Prostate gland (tissue), 2 donors: ENCODE measurements at regions not wholly inside any gene's neighbourhood (a gene's known extent, or its start where the extent isn't known, plus 50 kb on each side); places are given as distances from the start of the nearest gene placed in this dataset.

Source experiments
- DNase-seq: peaks from one replicate; pipeline ENCODE4 v3.0.0-alpha.2; 2019; ENCODE audit warnings: low spot score
- H3K27ac ChIP-seq, 2 donors: fragments of 200-600 bp; sonication (generic); 2 replicates each; pipeline ENCODE4 v1.5.1; 2017 to 2019
- H3K27me3 ChIP-seq: fragments of 200-600 bp; sonication (generic); replicated peaks from 2 replicates; pipeline ENCODE4 v1.5.1; 2019; ENCODE audit not compliant: insufficient read depth
- H3K36me3 ChIP-seq, 2 donors: fragments of 200-600 bp; sonication (generic); 1 replicate in 1 of 2; 2 replicates in 1 of 2; pipeline versions ENCODE4 v1.5.1 to v1.8.1; 2017 to 2019
- H3K4me1 ChIP-seq: fragments of 200-600 bp; sonication (generic); replicated peaks from 2 replicates; pipeline ENCODE4 v1.5.1; 2019
- H3K4me3 ChIP-seq, 2 donors: fragments of 200-600 bp; sonication (generic); 2 replicates each; pipeline ENCODE4 v1.5.1; 2017 to 2019
- H3K9me3 ChIP-seq: fragments of 200-600 bp; sonication (generic); 2 replicates; pipeline ENCODE4 v1.5.1; 2017
- POLR2A ChIP-seq: fragments of 450-650 bp; IDR thresholded peaks from one replicate; pipeline ENCODE4 v1.6.1; 2016; ENCODE audit warnings: antibody characterized with exemption, mild to moderate bottlenecking
- POLR2AphosphoS5 ChIP-seq: sonication (generic); formaldehyde crosslinking; IDR thresholded peaks from one replicate; pipeline ENCODE4 v1.6.1; 2017; ENCODE audit warnings: antibody characterized with exemption
- WGBS: methylation state at CpG from one replicate; pipeline ENCODE4 v1.1.5; 2018; 5-methylcytosine and 5-hydroxymethylcytosine counted together
- intact Hi-C: fragments of 100-400 bp; cut with DNase I; formaldehyde crosslinking; loops from one replicate; pipeline ENCODE4 v1.14.2; 2022
- TF ChIP-seq, protein P1 (sequence below), 4 experiments: fragments of 200-600 bp in 2 of 4; fragments of 450-650 bp in 2 of 4; sonication (generic) in 2 of 4; IDR thresholded peaks; 1 replicate in 3 of 4; 2 replicates in 1 of 4; pipeline ENCODE4 v1.5.1; 2016 to 2019; ENCODE audit warnings: antibody characterized with exemption in 4 of 4, mild to moderate bottlenecking in 2 of 4, moderate library complexity in 2 of 4

DNA sequence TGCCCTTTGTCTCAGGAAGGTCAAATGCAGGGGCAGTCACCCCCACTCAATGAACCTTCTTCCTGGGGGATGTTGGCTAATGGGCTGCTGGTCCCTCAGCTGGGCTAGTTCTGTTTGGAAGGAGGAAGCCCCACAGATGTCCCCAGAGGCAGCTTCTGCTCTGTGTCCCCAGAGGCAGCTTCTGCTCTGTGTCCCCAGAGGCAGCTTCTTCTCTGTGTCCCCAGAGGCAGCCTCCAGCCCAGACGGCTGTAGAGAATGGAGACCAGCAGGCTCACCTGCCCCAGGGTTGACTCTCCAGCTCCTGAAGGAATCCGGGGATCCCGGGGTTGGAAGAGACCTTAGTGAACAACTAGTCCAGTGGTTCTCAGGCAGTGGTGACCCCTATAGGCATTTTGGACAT, 62.5 kb upstream of the LEP start:
- WGBS = 95% methylated on average over 3 of the region's 3 CpGs
- no peak overlapping the region for H3K27ac ChIP-seq

DNA sequence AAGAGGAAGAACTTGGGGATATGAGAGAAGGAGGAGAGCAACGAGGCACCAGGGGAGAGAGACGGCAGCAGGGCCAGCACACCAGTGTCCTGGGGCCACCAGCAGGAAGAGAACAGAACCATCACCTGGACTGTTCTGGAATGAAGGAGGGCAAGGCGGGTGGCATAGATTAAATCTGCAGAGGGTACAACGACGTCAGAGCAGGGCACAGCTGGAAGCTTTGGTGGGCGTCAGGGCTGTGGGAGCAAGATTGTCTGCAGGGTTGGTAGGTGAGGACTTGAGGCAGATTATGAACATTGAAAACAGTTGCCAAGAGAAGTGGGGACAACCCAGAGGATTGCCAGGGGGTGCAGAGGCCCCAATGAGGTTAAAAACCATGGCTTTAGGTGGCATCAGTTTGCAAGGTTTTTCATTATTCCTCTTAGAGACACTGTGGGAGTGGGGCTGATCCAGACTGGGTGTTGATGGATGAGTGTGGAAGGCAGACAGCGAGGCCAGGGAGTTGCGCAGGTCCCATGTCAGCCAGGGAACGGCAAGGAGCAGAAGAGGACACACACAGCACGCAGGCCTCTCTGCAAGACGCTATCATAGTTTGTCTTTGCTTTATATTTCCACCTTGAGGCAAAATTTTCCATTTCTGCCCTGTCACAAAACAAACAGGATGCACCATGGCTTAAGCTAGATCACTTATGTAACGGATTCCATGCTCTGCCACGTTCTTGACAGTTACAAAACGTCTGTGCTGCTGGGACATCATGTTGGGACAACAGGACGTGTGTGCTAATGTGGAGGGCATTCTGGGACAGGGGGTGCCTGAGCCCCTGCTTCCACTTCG, 52.5 kb upstream of the LEP start:
- H3K4me1 ChIP-seq = no peaks in the 10 kb centered on the region
- no peaks in the 10 kb centered on the region for H3K9me3 ChIP-seq
- no peaks in the 10 kb centered on the region for H3K36me3 ChIP-seq
- TF ChIP-seq POLR2AphosphoS5 = no peak
- TF ChIP-seq, protein P1, sequence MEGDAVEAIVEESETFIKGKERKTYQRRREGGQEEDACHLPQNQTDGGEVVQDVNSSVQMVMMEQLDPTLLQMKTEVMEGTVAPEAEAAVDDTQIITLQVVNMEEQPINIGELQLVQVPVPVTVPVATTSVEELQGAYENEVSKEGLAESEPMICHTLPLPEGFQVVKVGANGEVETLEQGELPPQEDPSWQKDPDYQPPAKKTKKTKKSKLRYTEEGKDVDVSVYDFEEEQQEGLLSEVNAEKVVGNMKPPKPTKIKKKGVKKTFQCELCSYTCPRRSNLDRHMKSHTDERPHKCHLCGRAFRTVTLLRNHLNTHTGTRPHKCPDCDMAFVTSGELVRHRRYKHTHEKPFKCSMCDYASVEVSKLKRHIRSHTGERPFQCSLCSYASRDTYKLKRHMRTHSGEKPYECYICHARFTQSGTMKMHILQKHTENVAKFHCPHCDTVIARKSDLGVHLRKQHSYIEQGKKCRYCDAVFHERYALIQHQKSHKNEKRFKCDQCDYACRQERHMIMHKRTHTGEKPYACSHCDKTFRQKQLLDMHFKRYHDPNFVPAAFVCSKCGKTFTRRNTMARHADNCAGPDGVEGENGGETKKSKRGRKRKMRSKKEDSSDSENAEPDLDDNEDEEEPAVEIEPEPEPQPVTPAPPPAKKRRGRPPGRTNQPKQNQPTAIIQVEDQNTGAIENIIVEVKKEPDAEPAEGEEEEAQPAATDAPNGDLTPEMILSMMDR (IDR thresholded peaks at IDR 0.05) = no peak
- TF ChIP-seq POLR2A = no peak
- H3K27me3 ChIP-seq = no peaks in the 10 kb centered on the region
- 66% methylated on average over 16 of the region's 16 CpGs for WGBS
- no peak overlapping the region for H3K4me3 ChIP-seq
- no peak for DNase-seq
- no peak overlapping the region for H3K27ac ChIP-seq
- intact Hi-C loops = no loop called here

More for the DNA sequence above, 62.5 kb upstream of the LEP start:
- no peak overlapping the region for H3K4me3 ChIP-seq
- no peaks in the 10 kb centered on the region for H3K4me1 ChIP-seq
- intact Hi-C loops = no loop called here
- H3K36me3 ChIP-seq = no peaks in the 10 kb centered on the region
- no peaks in the 10 kb centered on the region for H3K27me3 ChIP-seq
- no peak for TF ChIP-seq POLR2AphosphoS5
- TF ChIP-seq, protein P1 (IDR thresholded peaks at IDR 0.05) = no peak
- TF ChIP-seq POLR2A = no peak
- no peaks in the 10 kb centered on the region for H3K9me3 ChIP-seq
- DNase-seq = no peak

DNA sequence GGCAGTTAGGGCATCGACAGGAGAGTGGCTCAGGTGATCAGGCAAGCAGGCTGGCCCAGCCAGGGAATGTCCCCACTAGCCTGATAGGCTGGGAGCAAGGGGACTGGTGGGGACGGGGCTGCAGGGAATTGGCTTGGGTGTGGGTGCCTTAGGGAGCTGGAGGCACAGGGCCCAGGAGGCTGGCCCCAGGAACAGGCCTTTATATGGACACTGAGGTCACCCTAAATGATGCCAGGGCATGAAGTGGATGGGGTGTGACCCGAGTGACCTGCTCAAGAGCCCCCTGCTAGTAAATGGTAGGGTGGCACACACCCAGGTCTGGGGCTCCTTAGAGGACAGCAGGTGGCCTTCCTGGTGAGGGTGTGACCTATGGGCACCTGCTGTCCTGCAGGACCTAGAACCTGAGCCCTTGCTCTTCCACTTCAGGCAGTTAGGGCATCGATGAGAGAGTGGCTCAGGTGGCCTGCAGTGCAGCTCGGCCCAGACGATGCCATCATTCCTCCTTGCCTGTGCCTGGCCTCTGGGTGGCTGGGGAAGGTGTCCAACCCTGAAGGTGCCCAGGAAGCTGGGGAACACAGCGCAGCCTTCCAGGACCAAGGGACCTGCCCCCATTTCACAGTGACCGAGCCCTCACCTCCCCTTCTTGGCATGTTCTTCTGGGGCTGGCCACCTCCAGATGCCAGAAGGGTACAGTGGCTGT, 51.7 kb upstream of the LEP start:
- TF ChIP-seq POLR2A (no peak), POLR2AphosphoS5 (no peak)
- TF ChIP-seq, protein P1 (IDR thresholded peaks at IDR 0.05) = no peak
- Histone ChIP-seq H3K4me1 (no peaks in the 10 kb centered on the region), H3K4me3 (no peak overlapping the region), H3K36me3 (no peaks in the 10 kb centered on the region), H3K9me3 (no peaks in the 10 kb centered on the region), H3K27ac (no peak overlapping the region), H3K27me3 (no peaks in the 10 kb centered on the region)
- no peak for DNase-seq
- WGBS = 76% methylated on average over 8 of the region's 8 CpGs
- intact Hi-C loops = no loop called here

GRCh38 chr7:128190051-128190647, 50.9 kb upstream of the LEP start:
- Histone ChIP-seq H3K4me3 (no peak overlapping the region), H3K27ac (no peak overlapping the region), H3K4me1 (no peaks in the 10 kb centered on the region), H3K9me3 (no peaks in the 10 kb centered on the region), H3K36me3 (no peaks in the 10 kb centered on the region), H3K27me3 (no peaks in the 10 kb centered on the region)
- DNase-seq = no peak
- intact Hi-C loops = no loop called here
- TF ChIP-seq POLR2AphosphoS5 = no peak
- WGBS = 43% methylated on average over 7 of the region's 7 CpGs

GRCh38 chr7:128191136-128191844, 49.8 kb upstream of the LEP start:
- H3K27me3 ChIP-seq = no peaks in the 10 kb centered on the region
- H3K27ac ChIP-seq = no peak overlapping the region
- DNase-seq = no peak
- no peaks in the 10 kb centered on the region for H3K4me1 ChIP-seq
- H3K9me3 ChIP-seq = no peaks in the 10 kb centered on the region
- intact Hi-C loops = no loop called here
- H3K4me3 ChIP-seq = no peak overlapping the region
- TF ChIP-seq, protein P1 (IDR thresholded peaks at IDR 0.05) = no peak
- TF ChIP-seq POLR2AphosphoS5 (no peak), POLR2A (no peak)
- H3K36me3 ChIP-seq = no peaks in the 10 kb centered on the region
- 72% methylated on average over 7 of the region's 7 CpGs for WGBS
